ENCODE measurements at regions not wholly inside any gene's neighbourhood (a gene's known extent, or its start where the extent isn't known, plus 50 kb on each side); places are given as distances from the start of the nearest gene placed in this dataset.

DNA sequence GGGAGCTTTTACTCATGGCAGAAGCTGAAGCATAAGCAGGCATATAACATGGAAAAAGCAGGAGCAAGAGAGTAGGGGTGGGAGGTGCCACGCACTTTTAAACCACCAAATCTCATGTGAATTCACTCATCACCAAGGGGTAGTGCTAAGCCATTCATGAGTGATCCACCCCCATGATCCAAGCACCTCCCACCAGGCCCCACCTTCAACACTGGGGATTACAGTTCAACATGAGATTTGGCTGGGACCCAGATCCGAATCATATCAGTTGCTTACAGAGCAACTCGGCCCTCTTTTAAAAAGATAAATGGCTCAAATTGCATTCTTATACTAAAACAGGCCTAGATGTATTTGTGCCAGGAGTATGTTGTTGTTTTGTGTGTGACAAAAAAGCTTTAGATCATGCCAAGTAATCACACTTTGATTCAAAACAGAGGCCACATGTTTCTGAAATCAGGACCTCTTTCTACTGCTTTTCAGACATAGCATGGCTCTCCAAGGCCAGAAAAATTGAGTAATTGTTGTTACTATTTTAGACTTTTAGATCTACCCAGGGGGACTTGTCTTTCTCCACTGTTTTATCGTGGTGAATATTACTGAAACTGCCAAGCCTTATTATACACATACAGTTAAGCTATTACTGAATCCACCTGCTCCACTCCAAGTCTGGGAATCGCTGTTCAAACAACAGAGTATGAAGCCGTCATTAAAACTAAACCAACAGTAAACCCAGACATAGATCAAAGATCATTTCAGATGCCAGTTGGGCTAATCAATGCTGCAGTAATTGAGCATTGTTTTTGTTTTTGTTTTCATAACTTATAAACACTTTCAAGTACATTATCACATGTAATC, 163.3 kb downstream of the KCNJ2 start:
- TF ChIP-seq, protein P1, sequence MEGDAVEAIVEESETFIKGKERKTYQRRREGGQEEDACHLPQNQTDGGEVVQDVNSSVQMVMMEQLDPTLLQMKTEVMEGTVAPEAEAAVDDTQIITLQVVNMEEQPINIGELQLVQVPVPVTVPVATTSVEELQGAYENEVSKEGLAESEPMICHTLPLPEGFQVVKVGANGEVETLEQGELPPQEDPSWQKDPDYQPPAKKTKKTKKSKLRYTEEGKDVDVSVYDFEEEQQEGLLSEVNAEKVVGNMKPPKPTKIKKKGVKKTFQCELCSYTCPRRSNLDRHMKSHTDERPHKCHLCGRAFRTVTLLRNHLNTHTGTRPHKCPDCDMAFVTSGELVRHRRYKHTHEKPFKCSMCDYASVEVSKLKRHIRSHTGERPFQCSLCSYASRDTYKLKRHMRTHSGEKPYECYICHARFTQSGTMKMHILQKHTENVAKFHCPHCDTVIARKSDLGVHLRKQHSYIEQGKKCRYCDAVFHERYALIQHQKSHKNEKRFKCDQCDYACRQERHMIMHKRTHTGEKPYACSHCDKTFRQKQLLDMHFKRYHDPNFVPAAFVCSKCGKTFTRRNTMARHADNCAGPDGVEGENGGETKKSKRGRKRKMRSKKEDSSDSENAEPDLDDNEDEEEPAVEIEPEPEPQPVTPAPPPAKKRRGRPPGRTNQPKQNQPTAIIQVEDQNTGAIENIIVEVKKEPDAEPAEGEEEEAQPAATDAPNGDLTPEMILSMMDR (IDR thresholded peaks at IDR 0.05) = no peak
- TF ChIP-seq POLR2A (IDR thresholded peaks at IDR 0.05) (no peak), EP300 (IDR thresholded peaks at IDR 0.05) (no peak)
